Sigmoid colon (tissue), 6 donors: ENCODE measurements at regions not wholly inside any gene's neighbourhood (a gene's known extent, or its start where the extent isn't known, plus 50 kb on each side); places are given as distances from the start of the nearest gene placed in this dataset.
"Not testable (repeated sequence)": the region's sequence is repeated elsewhere in the genome, so short reads cannot be mapped to it uniquely, and the experiment has no call there.

Source experiments
- DNase-seq: peaks from one replicate; pipeline ENCODE4 v3.0.0-alpha.2; 2019
- H3K27ac ChIP-seq, 4 donors: fragments of 200-600 bp; sonication (generic); one replicate each; pipeline ENCODE4 v1.5.1; 2016 to 2019; ENCODE audit warnings: mild to moderate bottlenecking in 1 of 4
- H3K27me3 ChIP-seq, 3 donors: fragments of 200-600 bp; sonication (generic); one replicate each; pipeline ENCODE4 v1.5.1; 2019; ENCODE audit warnings: mild to moderate bottlenecking in 1 of 3
- H3K36me3 ChIP-seq, 4 donors: fragments of 200-600 bp; sonication (generic); one replicate each; pipeline ENCODE4 v1.5.1; 2016 to 2019
- H3K4me1 ChIP-seq, 4 donors: fragments of 200-600 bp; sonication (generic); one replicate each; pipeline ENCODE4 v1.5.1; 2017 to 2019
- H3K4me3 ChIP-seq, 4 donors: fragments of 200-600 bp; sonication (generic); one replicate each; pipeline ENCODE4 v1.5.1; 2017 to 2019; ENCODE audit warnings: mild to moderate bottlenecking in 2 of 4, moderate library complexity in 1 of 4
- H3K9me3 ChIP-seq, 4 donors: fragments of 200-600 bp in 3 of 4; sonication (generic) in 3 of 4; one replicate each; pipeline versions ENCODE4 v1.5.1 to v1.6.1; 2013 to 2019
- CTCF ChIP-seq, 4 experiments: fragments of 450-650 bp in 3 of 4; fragments of 200-600 bp in 1 of 4; IDR thresholded peaks; one replicate each; pipeline ENCODE4 v1.5.1; 2016 to 2019; ENCODE audit warnings: antibody characterized with exemption in 4 of 4, mild to moderate bottlenecking in 3 of 4, moderate library complexity in 2 of 4
- EP300 ChIP-seq, 4 donors: sonication (generic); formaldehyde crosslinking; IDR thresholded peaks; one replicate each; pipeline ENCODE4 v1.6.1; 2017; ENCODE audit warnings: antibody characterized with exemption in 4 of 4
- POLR2A ChIP-seq, 2 donors: fragments of 450-650 bp; IDR thresholded peaks; one replicate each; pipeline ENCODE4 v1.6.1; 2016; ENCODE audit warnings: antibody characterized with exemption in 2 of 2, mild to moderate bottlenecking in 2 of 2, moderate library complexity in 2 of 2
- POLR2AphosphoS5 ChIP-seq, 4 donors: sonication (generic); formaldehyde crosslinking; IDR thresholded peaks; one replicate each; pipeline ENCODE4 v1.6.1; 2017; ENCODE audit warnings: antibody characterized with exemption in 4 of 4
- WGBS, 2 donors: extraction: QIAGEN DNeasy Blood & Tissue Kit; methylation state at CpG; one replicate each; pipeline ENCODE4 v1.1.7; 2013; 5-methylcytosine and 5-hydroxymethylcytosine counted together
- intact Hi-C: fragments of 100-400 bp; cut with DNase I; formaldehyde crosslinking; loops from one replicate; pipeline ENCODE4 v1.15.1; 2023
- donor health status: healthy with polysubstance abuse.
- donor health status: healthy.

- DNase-seq: no peak
- intact Hi-C loops: no loop called here
- Histone ChIP-seq H3K9me3 (no peaks in the 10 kb centered on the region), H3K4me1 (no peaks in the 10 kb centered on the region), H3K4me3 (no peak overlapping the region), H3K27ac (no peak overlapping the region), H3K27me3 (peaks cover 0 to 4% (median 0%) of the 10 kb centered on the region in 3 donors), H3K36me3 (no peaks in the 10 kb centered on the region)
- no peak for TF ChIP-seq EP300 (IDR thresholded peaks at IDR 0.05)
- no peak for TF ChIP-seq CTCF (IDR thresholded peaks at IDR 0.05)
- no peak for TF ChIP-seq POLR2A (IDR thresholded peaks at IDR 0.05)
- TF ChIP-seq POLR2AphosphoS5 (IDR thresholded peaks at IDR 0.05): no peak
- 97% methylated on average over 2 of the region's 2 CpGs for WGBS, 2 donors
Measured at GRCh38 chr1:24250224-24250623, 63.1 kb upstream of the IFNLR1 start.

- Histone ChIP-seq H3K27me3 (peaks cover 0 to 4% (median 0%) of the 10 kb centered on the region in 3 donors), H3K9me3 (no peaks in the 10 kb centered on the region), H3K4me3 (no peak overlapping the region), H3K4me1 (no peaks in the 10 kb centered on the region), H3K36me3 (no peaks in the 10 kb centered on the region), H3K27ac (no peak overlapping the region)
- WGBS, 2 donors: 93 to 95% methylated on average over 1 of the region's 1 CpG
- DNase-seq: no peak
- intact Hi-C loops: no loop called here
- no peak for TF ChIP-seq EP300 (IDR thresholded peaks at IDR 0.05)
- no peak for TF ChIP-seq POLR2A (IDR thresholded peaks at IDR 0.05)
- TF ChIP-seq CTCF (IDR thresholded peaks at IDR 0.05): no peak
- TF ChIP-seq POLR2AphosphoS5 (IDR thresholded peaks at IDR 0.05): no peak
Measured at GRCh38 chr1:24248859-24249258, 61.8 kb upstream of the IFNLR1 start.

GRCh38 chr1:24247337-24247736, 60.2 kb upstream of the IFNLR1 start:
- H3K27ac ChIP-seq, intact Hi-C loops, H3K36me3 ChIP-seq, H3K4me1 ChIP-seq, DNase-seq, H3K4me3 ChIP-seq, H3K9me3 ChIP-seq, H3K27me3 ChIP-seq: not testable (repeated sequence)
- WGBS, 2 donors: 93 to 94% methylated on average over 7 of the region's 7 CpGs

GRCh38 chr1:24244519-24245268, 57.6 kb upstream of the IFNLR1 start:
- Histone ChIP-seq H3K27me3 (peaks cover 0 to 4% (median 0%) of the 10 kb centered on the region in 3 donors), H3K4me3 (no peak overlapping the region), H3K9me3 (no peaks in the 10 kb centered on the region), H3K36me3 (no peaks in the 10 kb centered on the region), H3K4me1 (no peaks in the 10 kb centered on the region), H3K27ac (no peak overlapping the region)
- TF ChIP-seq CTCF (IDR thresholded peaks at IDR 0.05) (no peak), POLR2A (IDR thresholded peaks at IDR 0.05) (no peak), POLR2AphosphoS5 (IDR thresholded peaks at IDR 0.05) (no peak), EP300 (IDR thresholded peaks at IDR 0.05) (no peak)
- DNase-seq: no peak
- 79 to 91% methylated on average over 2 of the region's 2 CpGs for WGBS, 2 donors
- intact Hi-C loops: no loop called here

GRCh38 chr1:24237750-24238395, 50.8 kb upstream of the IFNLR1 start:
- intact Hi-C loops: no loop called here
- Histone ChIP-seq H3K27me3 (no peaks in the 10 kb centered on the region), H3K4me1 (peaks cover 0 to 7% (median 3%) of the 10 kb centered on the region in 4 donors), H3K9me3 (no peaks in the 10 kb centered on the region), H3K4me3 (no peak overlapping the region), H3K36me3 (no peaks in the 10 kb centered on the region), H3K27ac (no peak overlapping the region)
- no peak for TF ChIP-seq CTCF (IDR thresholded peaks at IDR 0.05)
- no peak for TF ChIP-seq EP300 (IDR thresholded peaks at IDR 0.05)
- no peak for TF ChIP-seq POLR2AphosphoS5 (IDR thresholded peaks at IDR 0.05)
- TF ChIP-seq POLR2A (IDR thresholded peaks at IDR 0.05): no peak
- DNase-seq: no peak
- WGBS, 2 donors: 79 to 80% methylated on average over 8 of the region's 8 CpGs
